HepG2 (cell line): ENCODE measurements at regions not wholly inside any gene's neighbourhood (a gene's known extent, or its start where the extent isn't known, plus 50 kb on each side); places are given as distances from the start of the nearest gene placed in this dataset.

Source experiments
- CAMTA2 ChIP-seq: sonication (generic); formaldehyde crosslinking; IDR thresholded peaks from 2 replicates; pipeline ENCODE4 v1.4.0; 2020; ENCODE audit warnings: mild to moderate bottlenecking, missing genetic modification reagents, borderline replicate concordance
- DPF2 ChIP-seq: sonication (generic); formaldehyde crosslinking; IDR thresholded peaks from 2 replicates; pipeline ENCODE4 v1.4.0; 2020; ENCODE audit warnings: mild to moderate bottlenecking, low read depth, missing genetic modification reagents, borderline replicate concordance
- HNRNPUL1 ChIP-seq: fragments of 200-400 bp; formaldehyde crosslinking; IDR thresholded peaks from 2 replicates; pipeline ENCODE4 v1.6.1; 2017; ENCODE audit warnings: low read depth, mild to moderate bottlenecking, low read length, moderate library complexity
- PAXIP1 ChIP-seq: sonication (generic); formaldehyde crosslinking; conservative IDR thresholded peaks from 2 replicates; pipeline ENCODE4 v1.4.0; 2020; ENCODE audit warnings: mild to moderate bottlenecking, missing genetic modification reagents, moderate library complexity
- SKI ChIP-seq: fragments of 450-650 bp; IDR thresholded peaks from one replicate; pipeline ENCODE4 v1.6.1; 2018; ENCODE audit warnings: mild to moderate bottlenecking; ENCODE audit not compliant: partially characterized antibody
- SRY ChIP-seq: sonication (generic); formaldehyde crosslinking; IDR thresholded peaks from 2 replicates; pipeline ENCODE4 v1.8.0; 2022; ENCODE audit warnings: mild to moderate bottlenecking, missing genetic modification reagents
- THAP9 ChIP-seq: sonication (generic); formaldehyde crosslinking; IDR thresholded peaks from 2 replicates; pipeline ENCODE4; 2020; ENCODE audit warnings: missing genetic modification reagents, mild to moderate bottlenecking, borderline replicate concordance
- ZKSCAN1 ChIP-seq: fragments of 150-350 bp; IDR thresholded peaks from 2 replicates; pipeline ENCODE4 v1.6.1; 2014; ENCODE audit warnings: low read length
- ZNF816 ChIP-seq: sonication (generic); formaldehyde crosslinking; IDR thresholded peaks from 2 replicates; pipeline ENCODE4 v1.8.0; 2022; ENCODE audit warnings: missing genetic modification reagents, mild to moderate bottlenecking, borderline replicate concordance
- ZUFSP ChIP-seq: sonication (generic); formaldehyde crosslinking; IDR thresholded peaks from 2 replicates; pipeline ENCODE4 v1.9.0; 2021; ENCODE audit warnings: missing genetic modification reagents, mild to moderate bottlenecking, borderline replicate concordance

GRCh38 chr7:9502269-9502668 is 1068.9 kb downstream of the NXPH1 start (continued):
- TF ChIP-seq THAP9 (CRISPR knock-in tag) (no peak), PAXIP1 (CRISPR knock-in tag) (no peak), ZKSCAN1 (no peak), SKI (no peak), HNRNPUL1 (no peak), ZUFSP (CRISPR knock-in tag) (no peak), ZNF816 (CRISPR knock-in tag) (no peak), CAMTA2 (no peak), DPF2 (CRISPR knock-in tag) (no peak), SRY (CRISPR knock-in tag) (no peak)
